IMR-90 (cell line): ENCODE measurements at regions not wholly inside any gene's neighbourhood (a gene's known extent, or its start where the extent isn't known, plus 50 kb on each side); places are given as distances from the start of the nearest gene placed in this dataset.

Experiments
- ATAC-seq: fragments of 200-7000 bp; cut with Tn5 transposase; 2 replicates; pipeline ENCODE4 v1.9.1; 2020; ENCODE audit warnings: low read depth, mild to moderate bottlenecking, moderate library complexity
- BruUV-seq: library from RNA; stranded (reverse); fragments of 400-500 nt; replicated peaks from 2 replicates; lab custom pipeline; 2021; lab: Mats Ljungman, UMichigan
- CTCF ChIA-PET: fragments of 300-600 bp; formaldehyde crosslinking; extraction: SDS; loops from one replicate; lab custom pipeline; 2021; ENCODE audit warnings: antibody characterized with exemption; lab: Yijun Ruan, JAX
- POLR2A ChIA-PET: fragments of 300-600 bp; sonication (Branson Sonifier 250); formaldehyde crosslinking; loops from one replicate; lab custom pipeline; 2022; ENCODE audit warnings: antibody characterized with exemption; ENCODE audit not compliant: unreplicated experiment; lab: Charles Lee
- DNase-seq: peaks from one replicate; pipeline ENCODE4 v3.0.0; 2013
- H2AFZ ChIP-seq: replicated peaks from 2 replicates; pipeline ENCODE3; 2013; ENCODE audit warnings: low read length, mild to moderate bottlenecking; ENCODE audit not compliant: poor library complexity
- H2AK5ac ChIP-seq: 2 replicates; pipeline ENCODE4 v1.6.1; 2013; ENCODE audit warnings: low read depth, low read length, inconsistent platforms
- H2AK9ac ChIP-seq: replicated peaks from 2 replicates; pipeline ENCODE3; 2013; ENCODE audit warnings: mild to moderate bottlenecking, low read depth, low read length, moderate library complexity; ENCODE audit not compliant: poor library complexity
- H2BK120ac ChIP-seq: 2 replicates; pipeline ENCODE4 v1.6.1; 2013; ENCODE audit warnings: low read depth, low read length, inconsistent platforms
- H2BK15ac ChIP-seq: 3 replicates; pipeline ENCODE4 v1.6.1; 2013; ENCODE audit warnings: low read depth, low read length, inconsistent platforms
- H2BK20ac ChIP-seq: 2 replicates; pipeline ENCODE4 v1.6.1; 2013; ENCODE audit warnings: low read depth, mild to moderate bottlenecking, inconsistent platforms, low read length, moderate library complexity
- H2BK5ac ChIP-seq: 2 replicates; pipeline ENCODE4 v1.6.1; 2013; ENCODE audit warnings: mild to moderate bottlenecking, low read depth, low read length, inconsistent platforms; ENCODE audit not compliant: poor library complexity, severe bottlenecking
- H3K14ac ChIP-seq: replicated peaks from 2 replicates; pipeline ENCODE4 v1.6.1; 2013; ENCODE audit warnings: low read depth, low read length, inconsistent platforms
- H3K18ac ChIP-seq: 2 replicates; pipeline ENCODE4 v1.6.1; 2013; ENCODE audit warnings: low read depth, low read length, control low read depth
- H3K23ac ChIP-seq: 2 replicates; pipeline ENCODE4 v1.6.1; 2013; ENCODE audit warnings: low read depth, low read length, inconsistent platforms
- H3K27ac ChIP-seq: 2 replicates; pipeline ENCODE4 v1.5.1; 2013; ENCODE audit warnings: mild to moderate bottlenecking, control low read depth, low read length; ENCODE audit not compliant: insufficient read depth
- H3K27me3 ChIP-seq: 2 replicates; pipeline ENCODE4 v1.6.1; 2013; ENCODE audit warnings: low read length; ENCODE audit not compliant: control insufficient read depth, insufficient read depth
- H3K36me3 ChIP-seq: 2 replicates; pipeline ENCODE4 v1.6.1; 2013; ENCODE audit warnings: low read length, mixed read lengths; ENCODE audit not compliant: control insufficient read depth, insufficient read depth
- H3K4ac ChIP-seq: 2 replicates; pipeline ENCODE4 v1.6.1; 2013; ENCODE audit warnings: low read depth, low read length, inconsistent platforms
- H3K4me1 ChIP-seq: 2 replicates; pipeline ENCODE4 v1.6.1; 2013; ENCODE audit warnings: low read length, mixed read lengths; ENCODE audit not compliant: control insufficient read depth, insufficient read depth
- H3K4me2 ChIP-seq: 2 replicates; pipeline ENCODE4 v1.6.1; 2013; ENCODE audit warnings: low read depth, mild to moderate bottlenecking, control low read depth, low read length, moderate library complexity
- H3K4me3 ChIP-seq: 2 replicates; pipeline ENCODE4 v1.5.1; 2013; ENCODE audit warnings: low read depth, mild to moderate bottlenecking, control low read depth, low read length, moderate library complexity; ENCODE audit not compliant: insufficient read depth
- H3K56ac ChIP-seq: 2 replicates; pipeline ENCODE4 v1.6.1; 2013; ENCODE audit warnings: low read length, inconsistent platforms; ENCODE audit not compliant: insufficient read depth; ENCODE audit errors: extremely low read depth
- H3K79me1 ChIP-seq, 2 experiments: 2 replicates each; pipeline ENCODE4 v1.6.1; 2013; ENCODE audit warnings: low read length in 2 of 2, inconsistent platforms in 1 of 2, low read depth in 1 of 2
- H3K9ac ChIP-seq: 2 replicates; pipeline ENCODE4 v1.6.1; 2013; ENCODE audit warnings: low read depth, low read length, control low read depth
- H3K9me1 ChIP-seq: 2 replicates; pipeline ENCODE4 v1.6.1; 2013; ENCODE audit warnings: low read length, inconsistent platforms; ENCODE audit not compliant: insufficient read depth
- H3K9me3 ChIP-seq: 2 replicates; pipeline ENCODE4 v1.6.1; 2013; ENCODE audit warnings: low read length; ENCODE audit not compliant: control insufficient read depth, insufficient read depth
- H4K20me1 ChIP-seq: 2 replicates; pipeline ENCODE4 v1.6.1; 2013; ENCODE audit warnings: low read length, inconsistent platforms; ENCODE audit not compliant: insufficient read depth
- H4K5ac ChIP-seq: 2 replicates; pipeline ENCODE4 v1.6.1; 2013; ENCODE audit warnings: mild to moderate bottlenecking, low read depth, low read length, control low read depth
- H4K8ac ChIP-seq, 2 experiments: 2 replicates each; pipeline ENCODE4 v1.6.1; 2013; ENCODE audit warnings: low read depth in 2 of 2, low read length in 2 of 2, control low read depth in 1 of 2, inconsistent platforms in 1 of 2
- H4K91ac ChIP-seq: 2 replicates; pipeline ENCODE4 v1.6.1; 2013; ENCODE audit warnings: low read depth, low read length, inconsistent platforms; ENCODE audit not compliant: insufficient read depth
- BHLHE40 ChIP-seq: fragments of 150-350 bp; IDR thresholded peaks from 2 replicates; pipeline ENCODE4 v1.6.1; 2016; ENCODE audit warnings: mild to moderate bottlenecking, low read depth, low read length
- CEBPB ChIP-seq: IDR thresholded peaks from 2 replicates; pipeline ENCODE4 v1.6.1; 2012; ENCODE audit warnings: low read depth, low read length, improper control_type of control experiment
- CHD1 ChIP-seq: IDR thresholded peaks from 2 replicates; pipeline ENCODE4 v1.6.1; 2012; ENCODE audit warnings: low read depth, low read length, improper control_type of control experiment
- MAZ ChIP-seq: IDR thresholded peaks from 2 replicates; pipeline ENCODE4 v1.6.1; 2012; ENCODE audit warnings: low read depth, mild to moderate bottlenecking, low read length, improper control_type of control experiment, moderate library complexity, borderline replicate concordance
- NFE2L2 ChIP-seq: fragments of 150-350 bp; IDR thresholded peaks from 2 replicates; pipeline ENCODE4 v1.6.1; 2016; ENCODE audit warnings: low read depth, mild to moderate bottlenecking, low read length
- POLR2A ChIP-seq: IDR thresholded peaks from 2 replicates; pipeline ENCODE4 v1.6.1; 2012; ENCODE audit warnings: mild to moderate bottlenecking, low read depth, low read length
- RCOR1 ChIP-seq: IDR thresholded peaks from 2 replicates; pipeline ENCODE4 v1.6.1; 2012; ENCODE audit warnings: mild to moderate bottlenecking, low read length, improper control_type of control experiment; ENCODE audit not compliant: insufficient replicate concordance
- SMC3 ChIP-seq: fragments of 150-350 bp; IDR thresholded peaks from 2 replicates; pipeline ENCODE4 v1.6.1; 2016; ENCODE audit warnings: low read depth, mild to moderate bottlenecking, antibody characterized with exemption, low read length, moderate library complexity
- WGBS, 2 experiments: methylation state at CpG; one replicate each; pipeline versions ENCODE4 v1.1.5 to v1.1.7; 2013; ENCODE audit warnings: missing lambda C conversion rate in 2 of 2; ENCODE audit not compliant: insufficient read length in 1 of 2; ENCODE audit errors: extremely low coverage in 2 of 2; 5-methylcytosine and 5-hydroxymethylcytosine counted together
- dilution Hi-C: fragments of 300-500 bp; cut with HindIII; formaldehyde crosslinking; loops from one replicate; pipeline ENCODE4 v1.14.3; 2018; ENCODE audit warnings: low sequenced_read_pairs; ENCODE audit not compliant: unreplicated experiment
- in situ Hi-C: fragments of 300-500 bp; cut with MboI; formaldehyde crosslinking; loops from 3 replicates; pipeline ENCODE4 v1.14.3; 2019; ENCODE audit warnings: low sequenced_read_pairs, inconsistent platforms, mixed read lengths
- intact Hi-C: fragments of 100-400 bp; cut with micrococcal nuclease; formaldehyde crosslinking; loops from 2 replicates; pipeline ENCODE4 v1.10.0; 2022

DNA sequence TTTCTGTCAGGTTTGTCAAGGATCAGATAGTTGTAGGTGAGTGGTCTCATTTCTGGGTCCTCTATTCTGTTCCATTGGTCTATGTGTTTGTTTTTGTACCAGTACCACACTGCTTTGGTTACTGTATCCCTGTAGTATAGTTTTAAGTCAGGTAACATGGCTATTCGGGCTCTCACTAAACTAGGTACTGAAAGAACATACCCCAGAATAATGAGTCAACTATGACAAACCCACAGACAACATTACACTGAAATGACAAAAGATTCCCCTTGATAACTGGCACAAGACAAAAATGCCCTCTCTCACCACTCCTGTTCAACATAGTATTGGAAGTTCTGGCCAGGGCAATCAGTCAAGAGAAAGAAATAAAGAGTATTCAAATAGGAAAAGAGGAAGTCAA, 535.3 kb upstream of the CYLC2 start:
- no peak overlapping the region for H2AK9ac ChIP-seq
- no peak overlapping the region for H3K27ac ChIP-seq
- no peak overlapping the region for H3K23ac ChIP-seq
- no peak overlapping the region for H3K4ac ChIP-seq
- H2BK5ac ChIP-seq, result no peak overlapping the region
- no peak overlapping the region for H3K56ac ChIP-seq
- no peak overlapping the region for H4K8ac ChIP-seq
- no peaks in the 10 kb centered on the region for H3K27me3 ChIP-seq
- intact Hi-C loops (no loop called here), dilution Hi-C loops (no loop called here), in situ Hi-C loops (no loop called here)
- H3K18ac ChIP-seq, result no peak overlapping the region
- peaks cover 8% of the 10 kb centered on the region; the same call in 1 of the 2 replicates for H3K9me3 ChIP-seq
- no TSS peak for BruUV-seq
- H2AK5ac ChIP-seq, result no peak overlapping the region
- no peak overlapping the region for H3K4me2 ChIP-seq
- no peak overlapping the region for H4K5ac ChIP-seq
- H2BK15ac ChIP-seq, result no peak overlapping the region
- H3K14ac ChIP-seq, result no peak overlapping the region
- H3K4me3 ChIP-seq, result no peak overlapping the region
- no peak overlapping the region for H2AFZ ChIP-seq
- no peaks in the 10 kb centered on the region for H3K36me3 ChIP-seq
- no peaks in the 10 kb centered on the region for H3K79me1 ChIP-seq
- no peak overlapping the region for H2BK20ac ChIP-seq
- no CpG with 5 or more reads among the region's 1 CpG for WGBS, 2 experiments
- POLR2A ChIA-PET, result no interaction called here
- no peaks in the 10 kb centered on the region for H4K20me1 ChIP-seq
- no peak for DNase-seq
- H4K91ac ChIP-seq, result no peak overlapping the region
- CTCF ChIA-PET, result no interaction called here
- no peak overlapping the region for H2BK120ac ChIP-seq
- ATAC-seq, result no peak
- H3K9me1 ChIP-seq, result no peaks in the 10 kb centered on the region
- H3K9ac ChIP-seq, result no peak overlapping the region
- TF ChIP-seq POLR2A, result no peak
- no peak for TF ChIP-seq CEBPB
- TF ChIP-seq BHLHE40, result no peak
- TF ChIP-seq CHD1, result no peak
- no peak for TF ChIP-seq NFE2L2
- no peak for TF ChIP-seq MAZ
- TF ChIP-seq RCOR1, result no peak
- TF ChIP-seq SMC3, result no peak
- no peaks in the 10 kb centered on the region for H3K4me1 ChIP-seq
